Astrocyte of the hippocampus (primary cell): ENCODE measurements at regions not wholly inside any gene's neighbourhood (a gene's known extent, or its start where the extent isn't known, plus 50 kb on each side); places are given as distances from the start of the nearest gene placed in this dataset.
"Not testable (repeated sequence)": the region's sequence is repeated elsewhere in the genome, so short reads cannot be mapped to it uniquely, and the experiment has no call there.

Experiments
- DNase-seq: peaks from one replicate; pipeline ENCODE4 v3.0.0; 2011; ENCODE audit warnings: low read depth, low spot score

- DNase-seq: no peak
These were observed 1860.7 kb upstream of the PCDH10 start for GRCh38 chr4:131288441-131288840.

GRCh38 chr4:131296192-131296591 lies 1852.9 kb upstream of the PCDH10 start:
- DNase-seq: no peak

- no peak for DNase-seq
These were observed 1847.0 kb upstream of the PCDH10 start for GRCh38 chr4:131302108-131302507.

GRCh38 chr4:131304686-131305085 lies 1844.4 kb upstream of the PCDH10 start:
- DNase-seq: no peak

GRCh38 chr4:131309628-131310027 lies 1839.5 kb upstream of the PCDH10 start:
- DNase-seq: no peak

- no peak for DNase-seq
These were observed 1833.0 kb upstream of the PCDH10 start for GRCh38 chr4:131316086-131316485.

- no peak for DNase-seq
These were observed 1811.2 kb upstream of the PCDH10 start for GRCh38 chr4:131337936-131338335.

- no peak for DNase-seq
These were observed 1810.0 kb upstream of the PCDH10 start for GRCh38 chr4:131339137-131339536.

GRCh38 chr4:131344761-131345160 lies 1804.3 kb upstream of the PCDH10 start:
- DNase-seq: no peak

- DNase-seq: no peak
These were observed 1801.3 kb upstream of the PCDH10 start for GRCh38 chr4:131347816-131348215.

- no peak for DNase-seq
These were observed 1800.8 kb upstream of the PCDH10 start for GRCh38 chr4:131348263-131348662.

- DNase-seq: not testable (repeated sequence)
These were observed 1796.7 kb upstream of the PCDH10 start for GRCh38 chr4:131352371-131352770.

- no peak for DNase-seq
These were observed 1782.4 kb upstream of the PCDH10 start for GRCh38 chr4:131366714-131367113.

GRCh38 chr4:131367441-131367840 lies 1781.7 kb upstream of the PCDH10 start:
- no peak for DNase-seq

- DNase-seq: no peak
These were observed 1778.2 kb upstream of the PCDH10 start for GRCh38 chr4:131370846-131371245.

GRCh38 chr4:131381055-131381454 lies 1768.0 kb upstream of the PCDH10 start:
- DNase-seq: no peak

- no peak for DNase-seq
These were observed 1766.3 kb upstream of the PCDH10 start for GRCh38 chr4:131382839-131383238.

GRCh38 chr4:131388277-131388676 lies 1760.8 kb upstream of the PCDH10 start:
- DNase-seq: no peak

GRCh38 chr4:131408102-131408501 lies 1741.0 kb upstream of the PCDH10 start:
- no peak for DNase-seq

GRCh38 chr4:131411393-131411792 lies 1737.7 kb upstream of the PCDH10 start:
- DNase-seq: no peak

GRCh38 chr4:131419147-131419546 lies 1729.9 kb upstream of the PCDH10 start:
- no peak for DNase-seq

- DNase-seq: no peak
These were observed 1722.9 kb upstream of the PCDH10 start for GRCh38 chr4:131426023-131426758.

GRCh38 chr4:131427000-131427399 lies 1722.1 kb upstream of the PCDH10 start:
- no peak for DNase-seq

GRCh38 chr4:131430302-131430701 lies 1718.8 kb upstream of the PCDH10 start:
- DNase-seq: no peak
